IMR-90 (cell line): ENCODE measurements at regions not wholly inside any gene's neighbourhood (a gene's known extent, or its start where the extent isn't known, plus 50 kb on each side); places are given as distances from the start of the nearest gene placed in this dataset.
"Not testable (repeated sequence)": the region's sequence is repeated elsewhere in the genome, so short reads cannot be mapped to it uniquely, and the experiment has no call there.

Source experiments
- ATAC-seq: fragments of 200-7000 bp; cut with Tn5 transposase; 2 replicates; pipeline ENCODE4 v1.9.1; 2020; ENCODE audit warnings: low read depth, mild to moderate bottlenecking, moderate library complexity
- BruUV-seq: library from RNA; stranded (reverse); fragments of 400-500 nt; replicated peaks from 2 replicates; lab custom pipeline; 2021; lab: Mats Ljungman, UMichigan
- CTCF ChIA-PET: fragments of 300-600 bp; formaldehyde crosslinking; extraction: SDS; loops from one replicate; lab custom pipeline; 2021; ENCODE audit warnings: antibody characterized with exemption; lab: Yijun Ruan, JAX
- POLR2A ChIA-PET: fragments of 300-600 bp; sonication (Branson Sonifier 250); formaldehyde crosslinking; loops from one replicate; lab custom pipeline; 2022; ENCODE audit warnings: antibody characterized with exemption; ENCODE audit not compliant: unreplicated experiment; lab: Charles Lee
- DNase-seq: peaks from one replicate; pipeline ENCODE4 v3.0.0; 2013
- H2AFZ ChIP-seq: replicated peaks from 2 replicates; pipeline ENCODE3; 2013; ENCODE audit warnings: low read length, mild to moderate bottlenecking; ENCODE audit not compliant: poor library complexity
- H2AK5ac ChIP-seq: 2 replicates; pipeline ENCODE4 v1.6.1; 2013; ENCODE audit warnings: low read depth, low read length, inconsistent platforms
- H2AK9ac ChIP-seq: replicated peaks from 2 replicates; pipeline ENCODE3; 2013; ENCODE audit warnings: mild to moderate bottlenecking, low read depth, low read length, moderate library complexity; ENCODE audit not compliant: poor library complexity
- H2BK120ac ChIP-seq: 2 replicates; pipeline ENCODE4 v1.6.1; 2013; ENCODE audit warnings: low read depth, low read length, inconsistent platforms
- H2BK15ac ChIP-seq: 3 replicates; pipeline ENCODE4 v1.6.1; 2013; ENCODE audit warnings: low read depth, low read length, inconsistent platforms
- H2BK20ac ChIP-seq: 2 replicates; pipeline ENCODE4 v1.6.1; 2013; ENCODE audit warnings: low read depth, mild to moderate bottlenecking, inconsistent platforms, low read length, moderate library complexity
- H2BK5ac ChIP-seq: 2 replicates; pipeline ENCODE4 v1.6.1; 2013; ENCODE audit warnings: mild to moderate bottlenecking, low read depth, low read length, inconsistent platforms; ENCODE audit not compliant: poor library complexity, severe bottlenecking
- H3K14ac ChIP-seq: replicated peaks from 2 replicates; pipeline ENCODE4 v1.6.1; 2013; ENCODE audit warnings: low read depth, low read length, inconsistent platforms
- H3K18ac ChIP-seq: 2 replicates; pipeline ENCODE4 v1.6.1; 2013; ENCODE audit warnings: low read depth, low read length, control low read depth
- H3K23ac ChIP-seq: 2 replicates; pipeline ENCODE4 v1.6.1; 2013; ENCODE audit warnings: low read depth, low read length, inconsistent platforms
- H3K27ac ChIP-seq: 2 replicates; pipeline ENCODE4 v1.5.1; 2013; ENCODE audit warnings: mild to moderate bottlenecking, control low read depth, low read length; ENCODE audit not compliant: insufficient read depth
- H3K27me3 ChIP-seq: 2 replicates; pipeline ENCODE4 v1.6.1; 2013; ENCODE audit warnings: low read length; ENCODE audit not compliant: control insufficient read depth, insufficient read depth
- H3K36me3 ChIP-seq: 2 replicates; pipeline ENCODE4 v1.6.1; 2013; ENCODE audit warnings: low read length, mixed read lengths; ENCODE audit not compliant: control insufficient read depth, insufficient read depth
- H3K4ac ChIP-seq: 2 replicates; pipeline ENCODE4 v1.6.1; 2013; ENCODE audit warnings: low read depth, low read length, inconsistent platforms
- H3K4me1 ChIP-seq: 2 replicates; pipeline ENCODE4 v1.6.1; 2013; ENCODE audit warnings: low read length, mixed read lengths; ENCODE audit not compliant: control insufficient read depth, insufficient read depth
- H3K4me2 ChIP-seq: 2 replicates; pipeline ENCODE4 v1.6.1; 2013; ENCODE audit warnings: low read depth, mild to moderate bottlenecking, control low read depth, low read length, moderate library complexity
- H3K4me3 ChIP-seq: 2 replicates; pipeline ENCODE4 v1.5.1; 2013; ENCODE audit warnings: low read depth, mild to moderate bottlenecking, control low read depth, low read length, moderate library complexity; ENCODE audit not compliant: insufficient read depth
- H3K56ac ChIP-seq: 2 replicates; pipeline ENCODE4 v1.6.1; 2013; ENCODE audit warnings: low read length, inconsistent platforms; ENCODE audit not compliant: insufficient read depth; ENCODE audit errors: extremely low read depth
- H3K79me1 ChIP-seq, 2 experiments: 2 replicates each; pipeline ENCODE4 v1.6.1; 2013; ENCODE audit warnings: low read length in 2 of 2, inconsistent platforms in 1 of 2, low read depth in 1 of 2
- H3K9ac ChIP-seq: 2 replicates; pipeline ENCODE4 v1.6.1; 2013; ENCODE audit warnings: low read depth, low read length, control low read depth
- H3K9me1 ChIP-seq: 2 replicates; pipeline ENCODE4 v1.6.1; 2013; ENCODE audit warnings: low read length, inconsistent platforms; ENCODE audit not compliant: insufficient read depth
- H3K9me3 ChIP-seq: 2 replicates; pipeline ENCODE4 v1.6.1; 2013; ENCODE audit warnings: low read length; ENCODE audit not compliant: control insufficient read depth, insufficient read depth
- H4K20me1 ChIP-seq: 2 replicates; pipeline ENCODE4 v1.6.1; 2013; ENCODE audit warnings: low read length, inconsistent platforms; ENCODE audit not compliant: insufficient read depth
- H4K5ac ChIP-seq: 2 replicates; pipeline ENCODE4 v1.6.1; 2013; ENCODE audit warnings: mild to moderate bottlenecking, low read depth, low read length, control low read depth
- H4K8ac ChIP-seq, 2 experiments: 2 replicates each; pipeline ENCODE4 v1.6.1; 2013; ENCODE audit warnings: low read depth in 2 of 2, low read length in 2 of 2, control low read depth in 1 of 2, inconsistent platforms in 1 of 2
- H4K91ac ChIP-seq: 2 replicates; pipeline ENCODE4 v1.6.1; 2013; ENCODE audit warnings: low read depth, low read length, inconsistent platforms; ENCODE audit not compliant: insufficient read depth
- WGBS, 2 experiments: methylation state at CpG; one replicate each; pipeline versions ENCODE4 v1.1.5 to v1.1.7; 2013; ENCODE audit warnings: missing lambda C conversion rate in 2 of 2; ENCODE audit not compliant: insufficient read length in 1 of 2; ENCODE audit errors: extremely low coverage in 2 of 2; 5-methylcytosine and 5-hydroxymethylcytosine counted together
- dilution Hi-C: fragments of 300-500 bp; cut with HindIII; formaldehyde crosslinking; loops from one replicate; pipeline ENCODE4 v1.14.3; 2018; ENCODE audit warnings: low sequenced_read_pairs; ENCODE audit not compliant: unreplicated experiment
- in situ Hi-C: fragments of 300-500 bp; cut with MboI; formaldehyde crosslinking; loops from 3 replicates; pipeline ENCODE4 v1.14.3; 2019; ENCODE audit warnings: low sequenced_read_pairs, inconsistent platforms, mixed read lengths
- intact Hi-C: fragments of 100-400 bp; cut with micrococcal nuclease; formaldehyde crosslinking; loops from 2 replicates; pipeline ENCODE4 v1.10.0; 2022

- H3K9ac ChIP-seq, CTCF ChIA-PET, H2AK9ac ChIP-seq, H3K4ac ChIP-seq, H3K27me3 ChIP-seq, BruUV-seq, H4K91ac ChIP-seq, H3K56ac ChIP-seq, H3K14ac ChIP-seq, H2BK5ac ChIP-seq, H3K79me1 ChIP-seq, H4K20me1 ChIP-seq, H2AK5ac ChIP-seq, dilution Hi-C loops, H3K4me3 ChIP-seq, H3K4me1 ChIP-seq, H4K5ac ChIP-seq, intact Hi-C loops, H4K8ac ChIP-seq, H3K27ac ChIP-seq, H2BK120ac ChIP-seq, in situ Hi-C loops, H2BK20ac ChIP-seq, H3K36me3 ChIP-seq, H3K9me3 ChIP-seq, ATAC-seq, H3K4me2 ChIP-seq, H3K23ac ChIP-seq, H2BK15ac ChIP-seq, H3K18ac ChIP-seq, DNase-seq, H2AFZ ChIP-seq, H3K9me1 ChIP-seq, POLR2A ChIA-PET: not testable (repeated sequence)
- 92% methylated on average over 2 of the region's 3 CpGs; no CpG with 5 or more reads in 1 of the 2 experiments for WGBS, 2 experiments
Measured at GRCh38 chr16:59331708-59332107, 597.6 kb upstream of the GOT2 start.
